Neural crest cell (in vitro differentiated cells): ENCODE measurements at regions not wholly inside any gene's neighbourhood (a gene's known extent, or its start where the extent isn't known, plus 50 kb on each side); places are given as distances from the start of the nearest gene placed in this dataset.

ENCODE experiments used
- DNase-seq: peaks from one replicate; pipeline ENCODE4 v3.0.0; 2021; ENCODE audit warnings: low read depth, mixed read lengths, low spot score
- H3K27ac Mint-ChIP-seq: one replicate; pipeline ENCODE4 v1.8.0; 2021; ENCODE audit warnings: mild to moderate bottlenecking, mixed read lengths; ENCODE audit not compliant: unreplicated experiment
- H3K27me3 Mint-ChIP-seq: 2 replicates; pipeline ENCODE4 v1.8.0; 2021; ENCODE audit warnings: low read depth, mild to moderate bottlenecking, mixed read lengths
- H3K36me3 Mint-ChIP-seq: 2 replicates; pipeline ENCODE4 v1.8.0; 2021; ENCODE audit warnings: low read depth, mild to moderate bottlenecking, mixed read lengths
- H3K4me1 Mint-ChIP-seq: 2 replicates; pipeline ENCODE4 v1.8.0; 2021; ENCODE audit warnings: mixed read lengths
- H3K4me3 Mint-ChIP-seq: one replicate; pipeline ENCODE4 v1.8.0; 2021; ENCODE audit warnings: mild to moderate bottlenecking, mixed read lengths
- H3K9me3 Mint-ChIP-seq: 2 replicates; pipeline ENCODE4 v1.8.0; 2021; ENCODE audit warnings: mixed read lengths
- TF ChIP-seq, protein P1 (sequence below): fragments of 200-600 bp; sonication (generic); conservative IDR thresholded peaks from 2 replicates; pipeline ENCODE4 v1.5.0; 2021; ENCODE audit warnings: antibody characterized with exemption, mild to moderate bottlenecking

DNA sequence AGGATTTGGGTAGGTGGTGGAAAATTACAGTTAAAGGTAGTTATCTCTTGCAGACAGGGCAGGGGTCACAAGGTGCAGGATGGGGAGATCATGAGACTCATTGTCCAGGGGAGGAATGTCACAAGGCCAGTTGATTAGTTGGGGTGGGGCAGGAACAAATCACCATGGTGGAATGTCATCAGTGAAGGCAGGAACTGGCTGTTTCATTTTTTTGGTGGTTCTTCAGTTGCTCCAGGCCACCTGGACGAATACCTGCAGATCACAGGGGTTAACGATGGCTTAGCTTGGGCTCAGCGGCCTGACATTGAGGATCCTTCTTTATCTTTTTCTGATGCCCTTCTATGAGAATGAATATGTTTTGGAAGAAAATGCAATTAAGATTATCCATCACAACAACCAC lies 87.1 kb downstream of the KPNA2 start:
- Mint-ChIP-seq H3K27me3 (no peaks in the 10 kb centered on the region), H3K9me3 (peaks cover 4% of the 10 kb centered on the region), H3K4me1 (no peaks in the 10 kb centered on the region), H3K27ac (no peak overlapping the region), H3K36me3 (peaks cover 41% of the 10 kb centered on the region), H3K4me3 (no peak overlapping the region)
- TF ChIP-seq, protein P1, sequence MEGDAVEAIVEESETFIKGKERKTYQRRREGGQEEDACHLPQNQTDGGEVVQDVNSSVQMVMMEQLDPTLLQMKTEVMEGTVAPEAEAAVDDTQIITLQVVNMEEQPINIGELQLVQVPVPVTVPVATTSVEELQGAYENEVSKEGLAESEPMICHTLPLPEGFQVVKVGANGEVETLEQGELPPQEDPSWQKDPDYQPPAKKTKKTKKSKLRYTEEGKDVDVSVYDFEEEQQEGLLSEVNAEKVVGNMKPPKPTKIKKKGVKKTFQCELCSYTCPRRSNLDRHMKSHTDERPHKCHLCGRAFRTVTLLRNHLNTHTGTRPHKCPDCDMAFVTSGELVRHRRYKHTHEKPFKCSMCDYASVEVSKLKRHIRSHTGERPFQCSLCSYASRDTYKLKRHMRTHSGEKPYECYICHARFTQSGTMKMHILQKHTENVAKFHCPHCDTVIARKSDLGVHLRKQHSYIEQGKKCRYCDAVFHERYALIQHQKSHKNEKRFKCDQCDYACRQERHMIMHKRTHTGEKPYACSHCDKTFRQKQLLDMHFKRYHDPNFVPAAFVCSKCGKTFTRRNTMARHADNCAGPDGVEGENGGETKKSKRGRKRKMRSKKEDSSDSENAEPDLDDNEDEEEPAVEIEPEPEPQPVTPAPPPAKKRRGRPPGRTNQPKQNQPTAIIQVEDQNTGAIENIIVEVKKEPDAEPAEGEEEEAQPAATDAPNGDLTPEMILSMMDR, result no peak
- DNase-seq, result no peak

DNA sequence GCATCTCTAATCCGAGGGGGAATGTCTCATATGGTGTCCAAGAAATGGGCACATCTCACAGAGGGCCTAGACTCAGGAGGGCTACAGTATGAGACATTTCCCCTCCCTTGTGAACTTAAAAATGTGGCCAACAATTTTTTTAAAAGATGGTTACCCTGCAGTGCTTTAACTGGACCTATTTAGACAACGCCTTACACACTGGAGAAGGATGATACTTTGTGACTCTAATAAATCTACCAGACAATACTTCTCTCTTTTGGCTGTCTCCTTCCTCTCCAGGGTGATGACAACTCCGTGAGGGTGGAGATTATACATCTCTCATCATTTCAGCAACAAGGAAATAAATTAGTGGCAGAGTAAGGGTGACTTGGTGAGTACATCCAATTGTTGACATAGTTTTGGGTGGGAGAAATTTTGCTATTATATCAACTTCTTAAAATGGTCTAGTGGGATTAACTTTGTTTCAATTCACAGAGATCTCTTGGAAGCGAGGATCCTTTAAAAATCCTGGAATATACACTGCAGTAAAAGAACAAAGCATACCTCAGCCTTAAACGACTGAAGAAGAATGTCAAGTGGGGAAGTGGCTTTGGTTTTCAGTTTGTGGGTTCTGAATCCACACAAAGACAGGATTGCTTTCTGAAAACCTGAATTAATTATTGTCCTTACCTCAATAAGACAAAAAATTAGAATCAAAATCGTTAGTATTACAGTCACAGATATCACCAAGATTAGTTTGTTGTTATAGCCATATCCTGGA lies 89.8 kb downstream of the KPNA2 start:
- Mint-ChIP-seq H3K4me3 (no peak overlapping the region), H3K27ac (peak overlapping the region; percentile 2), H3K36me3 (peaks cover 26% of the 10 kb centered on the region), H3K27me3 (no peaks in the 10 kb centered on the region), H3K9me3 (peaks cover 4% of the 10 kb centered on the region), H3K4me1 (no peaks in the 10 kb centered on the region)
- DNase-seq, result no peak
- TF ChIP-seq, protein P1, result no peak

DNA sequence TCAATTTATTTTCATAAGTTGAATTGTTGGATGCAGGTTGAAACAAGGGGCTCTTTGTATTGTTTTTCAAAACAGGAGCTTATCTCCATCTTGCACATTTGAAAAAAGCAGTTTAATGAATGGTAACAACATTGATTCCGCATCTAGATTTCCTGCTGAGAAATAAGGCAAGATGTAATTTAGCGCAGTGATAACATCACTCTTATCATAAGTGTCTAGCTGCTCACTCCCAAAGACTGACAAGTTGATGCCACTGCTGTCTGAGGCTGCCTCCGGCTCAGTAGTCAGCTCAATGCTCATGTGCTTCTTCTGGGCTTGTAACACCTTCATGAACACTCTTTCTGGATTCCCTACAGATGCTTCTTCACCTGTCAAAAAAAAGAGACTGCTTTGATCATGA lies 92.4 kb downstream of the KPNA2 start:
- DNase-seq, result no peak
- H3K27me3 Mint-ChIP-seq, result no peaks in the 10 kb centered on the region
- H3K4me3 Mint-ChIP-seq, result no peak overlapping the region
- no peaks in the 10 kb centered on the region for H3K4me1 Mint-ChIP-seq
- no peak overlapping the region for H3K27ac Mint-ChIP-seq
- H3K36me3 Mint-ChIP-seq, result peaks cover 20% of the 10 kb centered on the region
- H3K9me3 Mint-ChIP-seq, result no peaks in the 10 kb centered on the region
- TF ChIP-seq, protein P1, result no peak

DNA sequence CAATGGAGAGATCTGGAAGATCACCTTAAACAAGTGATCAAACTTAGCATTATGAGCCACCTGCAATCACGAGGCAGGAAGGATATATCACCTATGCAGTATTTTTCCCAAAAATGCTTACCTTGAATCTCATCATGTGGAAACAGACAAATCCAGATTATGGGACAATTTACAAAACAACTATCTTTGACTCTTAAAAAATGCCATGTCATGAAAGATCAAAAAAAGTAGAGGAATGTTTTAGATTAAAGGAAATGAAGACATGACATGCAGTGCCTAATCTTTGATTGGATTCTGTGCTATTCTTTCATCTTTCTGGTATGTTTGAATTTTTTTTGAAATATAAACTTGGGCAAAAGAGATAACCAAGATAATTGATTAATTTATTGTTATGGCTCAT lies 95.9 kb downstream of the KPNA2 start:
- no peak overlapping the region for H3K27ac Mint-ChIP-seq
- no peaks in the 10 kb centered on the region for H3K9me3 Mint-ChIP-seq
- DNase-seq, result no peak
- TF ChIP-seq, protein P1, result no peak
- H3K27me3 Mint-ChIP-seq, result no peaks in the 10 kb centered on the region
- peaks cover 8% of the 10 kb centered on the region for H3K36me3 Mint-ChIP-seq
- no peak overlapping the region for H3K4me3 Mint-ChIP-seq
- H3K4me1 Mint-ChIP-seq, result no peaks in the 10 kb centered on the region

DNA sequence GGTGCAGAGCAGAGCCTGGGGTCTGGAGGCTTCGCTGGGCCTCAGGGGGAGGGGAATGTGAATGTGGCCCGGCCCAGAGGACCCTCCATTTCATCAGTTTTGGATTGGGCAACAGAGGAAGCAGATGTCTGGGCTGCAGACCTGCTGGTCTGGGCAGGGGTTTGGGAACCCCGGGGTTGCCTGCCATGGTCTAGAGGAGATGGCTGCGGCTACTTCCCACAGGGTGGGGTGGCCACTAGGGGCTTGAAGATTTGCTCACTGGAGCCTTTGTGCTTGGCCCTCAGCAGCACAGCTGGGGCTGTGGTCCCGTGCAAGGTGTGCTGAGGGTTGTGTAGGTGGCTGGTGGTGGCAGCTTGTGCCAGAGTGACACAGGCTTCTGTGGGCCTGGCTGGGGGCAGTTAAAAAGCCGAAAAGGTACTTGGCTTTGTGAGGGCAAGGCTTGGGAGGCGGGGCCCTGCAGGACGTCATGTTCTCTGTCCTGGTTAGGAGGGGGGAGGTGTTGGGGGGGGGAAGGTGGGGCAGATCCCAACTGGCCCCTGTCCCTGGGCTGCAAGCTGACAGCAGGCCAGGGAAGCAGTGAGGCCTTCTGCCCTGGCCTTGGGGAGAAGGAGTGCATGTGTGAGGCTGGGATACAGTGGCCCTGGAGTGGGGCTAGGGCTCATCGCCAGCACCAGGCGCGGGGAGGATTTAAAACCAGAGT lies 98.0 kb downstream of the KPNA2 start:
- TF ChIP-seq, protein P1, result no peak
- DNase-seq, result no peak
- peak overlapping the region; percentile 92 for H3K27ac Mint-ChIP-seq
- H3K4me3 Mint-ChIP-seq, result no peak overlapping the region
- H3K9me3 Mint-ChIP-seq, result no peaks in the 10 kb centered on the region
- H3K27me3 Mint-ChIP-seq, result no peaks in the 10 kb centered on the region
- H3K36me3 Mint-ChIP-seq, result peaks cover 5% of the 10 kb centered on the region
- H3K4me1 Mint-ChIP-seq, result no peaks in the 10 kb centered on the region
